ENCODE measurements at regions not wholly inside any gene's neighbourhood (a gene's known extent, or its start where the extent isn't known, plus 50 kb on each side); places are given as distances from the start of the nearest gene placed in this dataset.

- TF ChIP-seq POLR2A (IDR thresholded peaks at IDR 0.05) (no peak), CTCF (IDR thresholded peaks at IDR 0.05) (no peak)
Measured at GRCh38 chr21:35360870-35361570, 311.9 kb upstream of the RUNX1 start.
